Endothelial cell of umbilical vein (primary cell): ENCODE measurements at regions not wholly inside any gene's neighbourhood (a gene's known extent, or its start where the extent isn't known, plus 50 kb on each side); places are given as distances from the start of the nearest gene placed in this dataset.

Experiments
- EZH2 ChIP-seq: IDR thresholded peaks from 2 replicates; pipeline ENCODE4 v1.6.1; 2012; ENCODE audit warnings: borderline replicate concordance, low read depth, mild to moderate bottlenecking, moderate library complexity, low read length, inconsistent platforms; ENCODE audit not compliant: severe bottlenecking
- POLR2A ChIP-seq: IDR thresholded peaks from 2 replicates; pipeline ENCODE4 v1.6.1; 2012; ENCODE audit warnings: low read depth, mild to moderate bottlenecking, control low read depth, low read length
- POLR2AphosphoS5 ChIP-seq: IDR thresholded peaks from 2 replicates; pipeline ENCODE4 v1.6.1; 2012; ENCODE audit warnings: low read depth, mild to moderate bottlenecking, control low read depth, low read length, moderate library complexity; ENCODE audit not compliant: insufficient read depth
- TF ChIP-seq, protein P1 (sequence below), 2 donors: IDR thresholded peaks; 1 replicate in 1 of 2; 2 replicates in 1 of 2; pipeline ENCODE4 v1.5.1; 2011; ENCODE audit warnings: low read length in 2 of 2, mild to moderate bottlenecking in 2 of 2, moderate library complexity in 2 of 2, control low read depth in 1 of 2, inconsistent platforms in 1 of 2, low read depth in 1 of 2; ENCODE audit not compliant: insufficient read depth in 1 of 2; ENCODE audit errors: extremely low read depth in 1 of 2

DNA sequence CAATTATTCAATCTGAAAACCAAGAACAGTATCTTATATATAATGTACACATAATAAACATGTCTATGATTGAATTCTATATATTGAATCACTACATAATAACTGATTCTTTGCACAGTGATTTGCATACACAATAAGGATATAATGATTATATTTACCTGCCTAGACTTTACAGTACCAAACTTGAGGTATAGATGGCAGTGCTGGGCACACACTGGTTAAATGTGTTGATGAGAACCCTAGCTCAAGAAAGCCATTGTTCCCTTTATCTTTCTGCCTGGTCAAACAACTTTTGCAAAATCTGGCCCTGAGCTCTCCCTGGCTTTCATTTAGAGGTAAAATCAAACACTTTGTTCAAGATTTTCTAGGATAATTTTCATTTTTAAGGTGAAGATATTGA is 697.7 kb downstream of the TUSC7 start:
- TF ChIP-seq, protein P1, sequence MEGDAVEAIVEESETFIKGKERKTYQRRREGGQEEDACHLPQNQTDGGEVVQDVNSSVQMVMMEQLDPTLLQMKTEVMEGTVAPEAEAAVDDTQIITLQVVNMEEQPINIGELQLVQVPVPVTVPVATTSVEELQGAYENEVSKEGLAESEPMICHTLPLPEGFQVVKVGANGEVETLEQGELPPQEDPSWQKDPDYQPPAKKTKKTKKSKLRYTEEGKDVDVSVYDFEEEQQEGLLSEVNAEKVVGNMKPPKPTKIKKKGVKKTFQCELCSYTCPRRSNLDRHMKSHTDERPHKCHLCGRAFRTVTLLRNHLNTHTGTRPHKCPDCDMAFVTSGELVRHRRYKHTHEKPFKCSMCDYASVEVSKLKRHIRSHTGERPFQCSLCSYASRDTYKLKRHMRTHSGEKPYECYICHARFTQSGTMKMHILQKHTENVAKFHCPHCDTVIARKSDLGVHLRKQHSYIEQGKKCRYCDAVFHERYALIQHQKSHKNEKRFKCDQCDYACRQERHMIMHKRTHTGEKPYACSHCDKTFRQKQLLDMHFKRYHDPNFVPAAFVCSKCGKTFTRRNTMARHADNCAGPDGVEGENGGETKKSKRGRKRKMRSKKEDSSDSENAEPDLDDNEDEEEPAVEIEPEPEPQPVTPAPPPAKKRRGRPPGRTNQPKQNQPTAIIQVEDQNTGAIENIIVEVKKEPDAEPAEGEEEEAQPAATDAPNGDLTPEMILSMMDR (IDR thresholded peaks at IDR 0.05; ENCODE audit: extremely low read depth in 1 of 2, insufficient read depth in 1 of 2, low read depth in 1 of 2, low read length in 2 of 2) = peak; percentile 15 to 40
- TF ChIP-seq POLR2A (no peak), EZH2 (no peak), POLR2AphosphoS5 (no peak)
